Astrocyte (in vitro differentiated cells and primary cell): ENCODE measurements at regions not wholly inside any gene's neighbourhood (a gene's known extent, or its start where the extent isn't known, plus 50 kb on each side); places are given as distances from the start of the nearest gene placed in this dataset.

ENCODE experiments used
- CTCF ChIP-seq: IDR thresholded peaks from 2 replicates; pipeline ENCODE4 v1.5.1; 2011; ENCODE audit warnings: low read depth, mild to moderate bottlenecking, inconsistent platforms, low read length, moderate library complexity; ENCODE audit not compliant: insufficient read depth
- EZH2 ChIP-seq: IDR thresholded peaks from 2 replicates; pipeline ENCODE4 v1.6.1; 2012; ENCODE audit warnings: mild to moderate bottlenecking, low read length, inconsistent platforms; ENCODE audit not compliant: insufficient read depth

GRCh38 chr5:110289512-110289810, 437.0 kb downstream of the TMEM232 start:
- TF ChIP-seq CTCF (no peak), EZH2 (no peak)
